ENCODE measurements at regions not wholly inside any gene's neighbourhood (a gene's known extent, or its start where the extent isn't known, plus 50 kb on each side); places are given as distances from the start of the nearest gene placed in this dataset.
"Not testable (repeated sequence)": the region's sequence is repeated elsewhere in the genome, so short reads cannot be mapped to it uniquely, and the experiment has no call there.

- H3K36me3 ChIP-seq (ENCODE audit: low read depth, missing control alignments): no peaks in the 10 kb centered on the region
- H3K9me3 ChIP-seq: no peaks in the 10 kb centered on the region
- H3K27me3 ChIP-seq: no peaks in the 10 kb centered on the region
- intact Hi-C loops (cut with DNase I; ENCODE audit: low total_unique reads): no loop called here
- DNase-seq: no peak
- H3K4me3 ChIP-seq: no peak overlapping the region
- TF ChIP-seq POLR2A (IDR thresholded peaks at IDR 0.05) (no peak), CTCF (IDR thresholded peaks at IDR 0.05) (no peak)
- WGBS, 2 donors: 91 to 95% methylated on average over 5 to 18 of the region's 18 CpGs
- H3K4me1 ChIP-seq: no peaks in the 10 kb centered on the region
- no peak overlapping the region for H3K27ac ChIP-seq
Measured at GRCh38 chr2:239721991-239722759, 303.0 kb downstream of the NDUFA10 start.

DNA sequence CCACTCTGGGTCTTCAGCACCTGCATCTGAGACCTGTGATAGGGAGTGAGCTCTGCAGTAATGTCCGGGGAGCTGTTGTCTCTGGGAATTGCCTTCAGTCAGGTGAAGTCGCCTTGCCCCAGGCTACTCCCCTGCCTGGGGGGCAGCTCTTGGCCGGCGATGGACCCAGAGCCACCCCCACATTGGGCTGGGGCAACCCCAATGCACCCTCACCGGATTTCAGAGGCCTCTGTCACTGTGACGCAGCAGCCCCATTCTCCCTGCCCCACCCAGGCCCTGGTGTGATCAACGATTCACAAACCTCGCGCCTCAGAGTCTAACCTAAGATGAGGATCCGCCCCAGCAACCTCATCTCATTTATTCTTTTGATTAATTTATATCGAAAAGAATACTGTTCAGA is 303.6 kb downstream of the NDUFA10 start:
- Histone ChIP-seq H3K4me1 (no peaks in the 10 kb centered on the region), H3K4me3 (no peak overlapping the region), H3K36me3 (ENCODE audit: low read depth, missing control alignments) (no peaks in the 10 kb centered on the region), H3K9me3 (no peaks in the 10 kb centered on the region), H3K27me3 (no peaks in the 10 kb centered on the region), H3K27ac (no peak overlapping the region)
- no peak for DNase-seq
- no peak for TF ChIP-seq CTCF (IDR thresholded peaks at IDR 0.05)
- TF ChIP-seq POLR2A (IDR thresholded peaks at IDR 0.05): no peak
- intact Hi-C loops (cut with DNase I; ENCODE audit: low total_unique reads): no loop called here
- WGBS, 2 donors: 83 to 86% methylated on average over 7 to 11 of the region's 11 CpGs

- H3K36me3 ChIP-seq (ENCODE audit: low read depth, missing control alignments): no peaks in the 10 kb centered on the region
- H3K9me3 ChIP-seq: no peaks in the 10 kb centered on the region
- 83 to 91% methylated on average over 21 to 27 of the region's 27 CpGs for WGBS, 2 donors
- H3K4me1 ChIP-seq: no peaks in the 10 kb centered on the region
- intact Hi-C loops (cut with DNase I; ENCODE audit: low total_unique reads): no loop called here
- no peak for TF ChIP-seq CTCF (IDR thresholded peaks at IDR 0.05)
- TF ChIP-seq POLR2A (IDR thresholded peaks at IDR 0.05): no peak
- no peak overlapping the region for H3K27ac ChIP-seq
- no peak overlapping the region for H3K4me3 ChIP-seq
- H3K27me3 ChIP-seq: no peaks in the 10 kb centered on the region
- DNase-seq: no peak
Measured at GRCh38 chr2:239720361-239721360, 304.5 kb downstream of the NDUFA10 start.

DNA sequence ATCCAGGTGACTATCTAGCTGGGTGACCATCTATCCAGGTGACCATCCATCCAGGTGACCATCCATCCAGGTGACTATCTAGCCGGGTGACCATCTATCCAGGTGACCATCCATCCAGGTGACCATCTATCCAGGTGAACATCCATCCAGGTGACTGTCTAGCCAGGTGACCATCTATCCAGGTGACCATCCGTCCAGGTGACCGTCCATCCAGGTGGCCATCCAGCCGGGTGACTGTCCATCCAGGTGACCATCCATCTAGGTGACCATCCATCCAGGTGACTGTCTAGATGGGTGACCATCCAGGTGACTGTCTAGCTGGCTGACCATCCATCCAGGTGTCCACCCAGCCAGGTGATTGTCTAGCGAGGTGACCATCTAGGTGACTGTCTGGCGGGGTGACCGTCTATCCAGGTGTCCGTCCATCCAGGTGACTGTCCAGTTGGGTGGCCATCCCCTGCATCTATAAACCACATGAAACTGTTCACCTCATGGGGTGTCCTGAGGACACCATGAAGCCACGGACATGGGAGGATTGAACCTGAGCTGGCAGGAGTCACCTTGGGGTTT is 305.3 kb downstream of the NDUFA10 start:
- no peaks in the 10 kb centered on the region for H3K36me3 ChIP-seq (ENCODE audit: low read depth, missing control alignments)
- intact Hi-C loops (cut with DNase I; ENCODE audit: low total_unique reads): no loop called here
- TF ChIP-seq POLR2A (IDR thresholded peaks at IDR 0.05): no peak
- no peak for TF ChIP-seq CTCF (IDR thresholded peaks at IDR 0.05)
- H3K27ac ChIP-seq: no peak overlapping the region
- H3K4me3 ChIP-seq: no peak overlapping the region
- no peaks in the 10 kb centered on the region for H3K9me3 ChIP-seq
- H3K4me1 ChIP-seq: no peaks in the 10 kb centered on the region
- DNase-seq: no peak
- 80 to 81% methylated on average over 2 to 8 of the region's 9 CpGs for WGBS, 2 donors
- no peaks in the 10 kb centered on the region for H3K27me3 ChIP-seq

DNA sequence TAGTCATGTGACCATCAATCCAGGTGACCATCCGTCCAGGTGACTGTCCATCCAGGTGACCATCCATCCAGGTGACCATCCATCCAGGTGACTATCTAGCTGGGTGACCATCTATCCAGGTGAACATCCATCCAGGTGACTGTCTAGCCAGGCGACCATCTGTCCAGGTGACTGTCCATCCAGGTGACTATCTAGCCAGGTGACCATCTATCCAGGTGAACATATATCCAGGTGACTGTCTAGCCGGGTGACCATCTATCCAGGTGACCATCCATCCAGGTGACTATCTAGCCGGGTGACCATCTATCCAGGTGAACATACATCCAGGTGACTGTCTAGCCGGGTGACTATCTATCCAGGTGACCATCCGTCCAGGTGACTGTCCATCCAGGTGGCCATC is 306.2 kb downstream of the NDUFA10 start:
- DNase-seq; H3K27ac ChIP-seq; intact Hi-C loops (cut with DNase I; ENCODE audit: low total_unique reads); H3K27me3 ChIP-seq; H3K9me3 ChIP-seq; H3K4me3 ChIP-seq; H3K4me1 ChIP-seq; H3K36me3 ChIP-seq (ENCODE audit: low read depth, missing control alignments): not testable (repeated sequence)
- 73 to 90% methylated on average over 5 to 6 of the region's 6 CpGs for WGBS, 2 donors

All from testis (tissue), 2 donors.